ENCODE measurements at regions not wholly inside any gene's neighbourhood (a gene's known extent, or its start where the extent isn't known, plus 50 kb on each side); places are given as distances from the start of the nearest gene placed in this dataset.

DNA sequence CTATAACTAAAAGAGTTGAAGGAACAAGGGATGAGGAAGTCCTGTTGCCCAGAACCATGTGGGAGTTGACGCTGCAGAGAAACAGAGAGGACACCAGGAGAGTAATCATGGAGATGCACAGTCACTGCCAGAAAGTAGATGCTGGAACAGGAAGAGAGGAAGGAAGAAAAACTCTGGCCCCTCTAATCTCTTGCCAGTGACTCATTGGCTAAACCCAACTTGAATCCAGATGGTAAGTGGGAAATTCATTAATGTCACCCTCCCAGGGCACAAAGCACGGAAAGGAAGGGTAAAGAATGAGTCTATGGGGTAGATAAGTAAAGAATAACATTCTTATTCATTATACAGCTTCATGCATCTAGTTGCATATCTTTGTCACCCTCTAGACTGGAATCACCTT lies 631.9 kb downstream of the PRELID2 start:
- no peak overlapping the region for H3K4me2 ChIP-seq
- H3K79me2 ChIP-seq (ENCODE audit: low read depth) = no peaks in the 10 kb centered on the region
- no TSS peak for BruUV-seq (replicated peaks)

GRCh38 chr5:145198525-145199260 lies 636.4 kb downstream of the PRELID2 start:
- Histone ChIP-seq H3K4me3 (no peak overlapping the region), H3K9me2 (ENCODE audit: insufficient read depth) (no peaks in the 10 kb centered on the region), H3K36me3 (ENCODE audit: low read depth) (no peaks in the 10 kb centered on the region), H2AFZ (no peak overlapping the region), H3K4me2 (no peak overlapping the region), H3K79me2 (ENCODE audit: low read depth) (no peaks in the 10 kb centered on the region), H4K20me1 (ENCODE audit: insufficient read depth) (0 out of 2 replicates have a peak, but pooled peaks cover 3% of the 10 kb centered on the region), H3K27ac (no peak overlapping the region), H3K27me3 (ENCODE audit: insufficient read depth, low read depth) (no peaks in the 10 kb centered on the region), H3K4me1 (replicated peaks; ENCODE audit: insufficient read depth) (no peaks in the 10 kb centered on the region), H3F3A (ENCODE audit: insufficient read depth, low read depth) (no peaks in the 10 kb centered on the region), H3K9me3 (ENCODE audit: insufficient read depth, low read depth) (no peaks in the 10 kb centered on the region)
- TF ChIP-seq, protein P1, sequence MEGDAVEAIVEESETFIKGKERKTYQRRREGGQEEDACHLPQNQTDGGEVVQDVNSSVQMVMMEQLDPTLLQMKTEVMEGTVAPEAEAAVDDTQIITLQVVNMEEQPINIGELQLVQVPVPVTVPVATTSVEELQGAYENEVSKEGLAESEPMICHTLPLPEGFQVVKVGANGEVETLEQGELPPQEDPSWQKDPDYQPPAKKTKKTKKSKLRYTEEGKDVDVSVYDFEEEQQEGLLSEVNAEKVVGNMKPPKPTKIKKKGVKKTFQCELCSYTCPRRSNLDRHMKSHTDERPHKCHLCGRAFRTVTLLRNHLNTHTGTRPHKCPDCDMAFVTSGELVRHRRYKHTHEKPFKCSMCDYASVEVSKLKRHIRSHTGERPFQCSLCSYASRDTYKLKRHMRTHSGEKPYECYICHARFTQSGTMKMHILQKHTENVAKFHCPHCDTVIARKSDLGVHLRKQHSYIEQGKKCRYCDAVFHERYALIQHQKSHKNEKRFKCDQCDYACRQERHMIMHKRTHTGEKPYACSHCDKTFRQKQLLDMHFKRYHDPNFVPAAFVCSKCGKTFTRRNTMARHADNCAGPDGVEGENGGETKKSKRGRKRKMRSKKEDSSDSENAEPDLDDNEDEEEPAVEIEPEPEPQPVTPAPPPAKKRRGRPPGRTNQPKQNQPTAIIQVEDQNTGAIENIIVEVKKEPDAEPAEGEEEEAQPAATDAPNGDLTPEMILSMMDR (conservative IDR thresholded peaks at IDR 0.05) = no peak
- no peak for TF ChIP-seq EZH2 (IDR thresholded peaks at IDR 0.05; ENCODE audit: low read depth)
- POLR2A ChIA-PET (ENCODE audit: unreplicated experiment) = no interaction called here
- intact Hi-C loops (cut with micrococcal nuclease; ENCODE audit: unreplicated experiment) = no loop called here
- no peak for DNase-seq
- BruUV-seq (replicated peaks) = no TSS peak
- CTCF ChIA-PET = no interaction called here

More for the DNA sequence above, 631.9 kb downstream of the PRELID2 start:
- no peak overlapping the region for H3K27ac ChIP-seq
- TF ChIP-seq EZH2 (IDR thresholded peaks at IDR 0.05; ENCODE audit: low read depth) = no peak
- TF ChIP-seq, protein P1 (conservative IDR thresholded peaks at IDR 0.05) = no peak
- DNase-seq = no peak
- H4K20me1 ChIP-seq (ENCODE audit: insufficient read depth) = no peaks in the 10 kb centered on the region
- 0 out of 2 replicates have a peak, but pooled peaks cover 4% of the 10 kb centered on the region for H3K9me3 ChIP-seq (ENCODE audit: insufficient read depth, low read depth)
- POLR2A ChIA-PET (ENCODE audit: unreplicated experiment) = no interaction called here
- intact Hi-C loops (cut with micrococcal nuclease; ENCODE audit: unreplicated experiment) = no loop called here
- no peaks in the 10 kb centered on the region for H3K4me1 ChIP-seq (replicated peaks; ENCODE audit: insufficient read depth)
- H3K4me3 ChIP-seq = no peak overlapping the region
- no peaks in the 10 kb centered on the region for H3K27me3 ChIP-seq (ENCODE audit: insufficient read depth, low read depth)
- H3K36me3 ChIP-seq (ENCODE audit: low read depth) = no peaks in the 10 kb centered on the region
- H3F3A ChIP-seq (ENCODE audit: insufficient read depth, low read depth) = no peaks in the 10 kb centered on the region
- no peak overlapping the region for H2AFZ ChIP-seq
- CTCF ChIA-PET = no interaction called here
- H3K9me2 ChIP-seq (ENCODE audit: insufficient read depth) = no peaks in the 10 kb centered on the region

DNA sequence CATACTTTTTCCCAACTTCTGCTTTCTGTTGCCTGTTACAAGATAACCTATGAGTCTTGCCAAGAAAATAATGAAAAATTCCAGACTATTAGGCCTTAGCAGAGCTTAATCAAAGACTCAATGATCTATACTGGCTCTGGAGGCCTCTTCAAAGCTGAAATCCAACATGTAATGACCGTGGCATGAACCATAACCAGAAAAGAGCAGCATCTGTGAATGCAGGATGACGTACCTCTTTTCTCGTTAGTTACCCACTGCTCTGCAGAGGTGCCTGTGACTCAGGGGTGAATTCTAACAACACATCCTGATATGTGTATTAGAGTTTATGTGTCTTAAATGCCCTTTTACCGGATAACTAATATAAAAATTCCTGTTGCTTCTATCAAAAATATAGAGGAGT lies 645.4 kb downstream of the PRELID2 start:
- H3K9me3 ChIP-seq (ENCODE audit: insufficient read depth, low read depth) = no peaks in the 10 kb centered on the region
- CTCF ChIA-PET = no interaction called here
- H3K79me2 ChIP-seq (ENCODE audit: low read depth) = no peaks in the 10 kb centered on the region
- no peak overlapping the region for H3K27ac ChIP-seq
- intact Hi-C loops (cut with micrococcal nuclease; ENCODE audit: unreplicated experiment) = no loop called here
- no peaks in the 10 kb centered on the region for H3K36me3 ChIP-seq (ENCODE audit: low read depth)
- H3K4me2 ChIP-seq = no peak overlapping the region
- no peaks in the 10 kb centered on the region for H3F3A ChIP-seq (ENCODE audit: insufficient read depth, low read depth)
- POLR2A ChIA-PET (ENCODE audit: unreplicated experiment) = no interaction called here
- H3K27me3 ChIP-seq (ENCODE audit: insufficient read depth, low read depth) = no peaks in the 10 kb centered on the region
- TF ChIP-seq, protein P1 (conservative IDR thresholded peaks at IDR 0.05) = no peak
- no peak for TF ChIP-seq EZH2 (IDR thresholded peaks at IDR 0.05; ENCODE audit: low read depth)
- H3K9me2 ChIP-seq (ENCODE audit: insufficient read depth) = no peaks in the 10 kb centered on the region
- H3K4me1 ChIP-seq (replicated peaks; ENCODE audit: insufficient read depth) = no peaks in the 10 kb centered on the region
- 0 out of 2 replicates have a peak, but pooled peaks cover 1% of the 10 kb centered on the region for H4K20me1 ChIP-seq (ENCODE audit: insufficient read depth)
- BruUV-seq (replicated peaks) = no TSS peak
- H3K4me3 ChIP-seq = no peak overlapping the region
- DNase-seq = no peak
- no peak overlapping the region for H2AFZ ChIP-seq
